Calu3 (cell line): ENCODE measurements at regions not wholly inside any gene's neighbourhood (a gene's known extent, or its start where the extent isn't known, plus 50 kb on each side); places are given as distances from the start of the nearest gene placed in this dataset.

ENCODE experiments used
- BruUV-seq: library from RNA; stranded (reverse); fragments of 400-500 nt; replicated peaks from 2 replicates; lab custom pipeline; 2021; lab: Mats Ljungman, UMichigan
- CTCF ChIA-PET: fragments of 300-600 bp; sonication (Branson Sonifier 250); formaldehyde crosslinking; loops from one replicate; lab custom pipeline; 2022; ENCODE audit warnings: antibody characterized with exemption; lab: Charles Lee
- DNase-seq: peaks from one replicate; pipeline ENCODE4 v3.0.0; 2022
- H3K27ac Mint-ChIP-seq: one replicate; pipeline ENCODE4 v1.8.0; 2022; ENCODE audit warnings: mixed read lengths; ENCODE audit not compliant: unreplicated experiment
- H3K27me3 Mint-ChIP-seq: one replicate; pipeline ENCODE4 v1.8.0; 2022; ENCODE audit warnings: mixed read lengths; ENCODE audit not compliant: unreplicated experiment
- H3K36me3 Mint-ChIP-seq: one replicate; pipeline ENCODE4 v1.8.0; 2022; ENCODE audit warnings: mild to moderate bottlenecking, moderate library complexity, mixed read lengths; ENCODE audit not compliant: insufficient read depth, unreplicated experiment
- H3K4me1 Mint-ChIP-seq: one replicate; pipeline ENCODE4 v1.8.0; 2022; ENCODE audit warnings: mild to moderate bottlenecking, low read depth, mixed read lengths; ENCODE audit not compliant: unreplicated experiment
- H3K4me3 Mint-ChIP-seq: one replicate; pipeline ENCODE4 v1.8.0; 2022; ENCODE audit warnings: mild to moderate bottlenecking, low read depth, moderate library complexity, mixed read lengths; ENCODE audit not compliant: unreplicated experiment
- H3K9me3 Mint-ChIP-seq: one replicate; pipeline ENCODE4 v1.8.0; 2022; ENCODE audit warnings: low read depth, mixed read lengths; ENCODE audit not compliant: unreplicated experiment
- intact Hi-C: fragments of 100-400 bp; cut with micrococcal nuclease; formaldehyde crosslinking; loops from one replicate; pipeline ENCODE4 v1.10.0; 2022; ENCODE audit not compliant: unreplicated experiment
- TF ChIP-seq, protein P1 (sequence below): fragments of 200-600 bp; IDR thresholded peaks from one replicate; pipeline ENCODE4 v1.8.0; 2022; ENCODE audit warnings: antibody characterized with exemption; ENCODE audit not compliant: unreplicated experiment

DNA sequence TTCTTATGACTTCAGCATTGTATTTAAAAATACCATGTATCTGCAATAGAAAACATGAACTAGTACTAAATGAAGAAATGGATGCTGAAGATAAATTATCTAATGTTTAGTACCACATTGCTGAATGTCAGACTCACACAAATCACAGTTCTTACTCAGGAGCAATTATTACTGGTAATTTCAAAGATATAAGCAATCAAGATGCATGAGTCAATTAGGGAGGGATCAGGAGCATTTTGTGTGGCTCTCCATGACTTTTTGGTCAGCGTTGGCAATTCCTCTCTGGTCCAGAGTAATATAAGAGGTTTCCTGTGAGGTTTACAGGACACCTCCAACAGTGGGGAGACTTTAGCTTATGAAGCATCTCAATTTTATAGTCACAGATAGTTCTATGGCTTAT lies 167.0 kb upstream of the PCDH7 start:
- no peaks in the 10 kb centered on the region for H3K4me1 Mint-ChIP-seq
- no TSS peak for BruUV-seq

DNA sequence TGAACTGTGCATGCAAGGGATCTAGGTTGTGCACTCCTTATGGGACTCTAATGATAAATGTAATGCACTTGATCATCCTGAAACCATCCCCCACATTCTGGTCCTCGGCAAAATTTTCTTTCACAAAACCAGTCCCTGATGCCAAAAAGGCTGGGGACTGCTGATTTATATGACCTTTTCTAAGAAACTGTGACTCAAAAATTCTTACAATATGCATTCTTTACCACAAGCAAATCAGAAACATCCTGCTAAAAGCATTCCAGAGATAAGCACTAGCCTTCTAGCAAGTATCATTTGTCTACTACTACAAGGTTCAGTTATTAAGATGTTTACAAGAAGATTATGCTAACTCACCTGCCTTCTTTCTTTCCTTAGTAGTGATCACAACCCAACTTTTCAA lies 166.5 kb upstream of the PCDH7 start:
- Mint-ChIP-seq H3K27me3 (no peaks in the 10 kb centered on the region), H3K36me3 (no peaks in the 10 kb centered on the region), H3K4me3 (no peak overlapping the region), H3K4me1 (no peaks in the 10 kb centered on the region), H3K27ac (no peak overlapping the region), H3K9me3 (peaks cover 2% of the 10 kb centered on the region)
- TF ChIP-seq, protein P1, sequence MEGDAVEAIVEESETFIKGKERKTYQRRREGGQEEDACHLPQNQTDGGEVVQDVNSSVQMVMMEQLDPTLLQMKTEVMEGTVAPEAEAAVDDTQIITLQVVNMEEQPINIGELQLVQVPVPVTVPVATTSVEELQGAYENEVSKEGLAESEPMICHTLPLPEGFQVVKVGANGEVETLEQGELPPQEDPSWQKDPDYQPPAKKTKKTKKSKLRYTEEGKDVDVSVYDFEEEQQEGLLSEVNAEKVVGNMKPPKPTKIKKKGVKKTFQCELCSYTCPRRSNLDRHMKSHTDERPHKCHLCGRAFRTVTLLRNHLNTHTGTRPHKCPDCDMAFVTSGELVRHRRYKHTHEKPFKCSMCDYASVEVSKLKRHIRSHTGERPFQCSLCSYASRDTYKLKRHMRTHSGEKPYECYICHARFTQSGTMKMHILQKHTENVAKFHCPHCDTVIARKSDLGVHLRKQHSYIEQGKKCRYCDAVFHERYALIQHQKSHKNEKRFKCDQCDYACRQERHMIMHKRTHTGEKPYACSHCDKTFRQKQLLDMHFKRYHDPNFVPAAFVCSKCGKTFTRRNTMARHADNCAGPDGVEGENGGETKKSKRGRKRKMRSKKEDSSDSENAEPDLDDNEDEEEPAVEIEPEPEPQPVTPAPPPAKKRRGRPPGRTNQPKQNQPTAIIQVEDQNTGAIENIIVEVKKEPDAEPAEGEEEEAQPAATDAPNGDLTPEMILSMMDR, result no peak
- DNase-seq, result no peak
- no TSS peak for BruUV-seq
- CTCF ChIA-PET, result no interaction called here
- intact Hi-C loops, result no loop called here

More for the DNA sequence above, 167.0 kb upstream of the PCDH7 start:
- Mint-ChIP-seq H3K36me3 (no peaks in the 10 kb centered on the region), H3K4me3 (no peak overlapping the region), H3K9me3 (peaks cover 2% of the 10 kb centered on the region), H3K27me3 (no peaks in the 10 kb centered on the region), H3K27ac (no peak overlapping the region)
- CTCF ChIA-PET, result no interaction called here
- intact Hi-C loops, result no loop called here
- TF ChIP-seq, protein P1, result no peak
- no peak for DNase-seq

DNA sequence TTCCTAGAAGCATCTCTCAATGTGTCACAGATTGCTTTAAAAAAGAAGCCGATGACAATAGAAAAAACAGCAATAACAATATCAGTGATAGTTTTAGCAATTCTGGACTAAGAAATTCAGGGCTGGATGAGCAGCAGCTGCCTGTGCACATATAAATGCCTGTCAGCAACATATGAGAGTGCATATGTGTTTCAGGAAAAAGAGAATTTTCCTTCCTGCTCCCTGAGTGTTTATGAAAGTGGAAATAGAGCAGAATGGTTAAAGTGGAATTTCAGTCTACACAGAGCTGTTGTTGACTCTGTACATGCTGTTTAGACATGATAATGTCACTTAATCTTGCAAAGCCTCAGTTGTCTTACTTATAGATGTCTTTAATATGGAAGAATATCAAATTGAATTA lies 164.4 kb upstream of the PCDH7 start:
- H3K4me1 Mint-ChIP-seq, result no peaks in the 10 kb centered on the region
- CTCF ChIA-PET, result no interaction called here
- no TSS peak for BruUV-seq

DNA sequence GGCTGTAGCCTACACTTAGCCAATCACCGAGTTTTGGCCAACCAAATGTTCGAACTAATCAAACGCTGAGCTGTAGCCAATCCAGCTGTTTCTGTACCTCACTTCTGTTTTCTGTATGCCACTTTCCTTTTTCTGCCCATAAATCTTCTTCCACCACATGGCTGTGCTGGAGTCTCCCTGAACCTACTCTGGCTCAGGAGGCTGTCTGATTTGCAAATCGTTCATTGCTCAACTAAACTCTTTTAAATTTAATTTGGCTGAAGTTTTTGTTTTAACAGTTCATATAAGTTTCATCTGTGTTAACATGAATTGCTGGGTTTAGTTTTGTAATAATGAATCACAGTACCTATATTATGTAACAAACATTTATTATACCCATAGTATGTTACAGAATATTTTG lies 160.7 kb upstream of the PCDH7 start:
- no peaks in the 10 kb centered on the region for H3K36me3 Mint-ChIP-seq
- H3K27ac Mint-ChIP-seq, result no peak overlapping the region
- DNase-seq, result no peak

More for the DNA sequence above, 164.4 kb upstream of the PCDH7 start:
- Mint-ChIP-seq H3K36me3 (no peaks in the 10 kb centered on the region), H3K4me3 (no peak overlapping the region), H3K27me3 (no peaks in the 10 kb centered on the region), H3K27ac (no peak overlapping the region), H3K9me3 (peaks cover 13% of the 10 kb centered on the region)
- DNase-seq, result no peak
- TF ChIP-seq, protein P1, result no peak
- intact Hi-C loops, result no loop called here

More for the DNA sequence above, 160.7 kb upstream of the PCDH7 start:
- Mint-ChIP-seq H3K4me3 (no peak overlapping the region), H3K4me1 (no peaks in the 10 kb centered on the region), H3K27me3 (no peaks in the 10 kb centered on the region), H3K9me3 (peaks cover 22% of the 10 kb centered on the region)
- CTCF ChIA-PET, result no interaction called here
- no TSS peak for BruUV-seq
- TF ChIP-seq, protein P1, result no peak
- intact Hi-C loops, result no loop called here
